UCSD-AML1 (cell line): ENCODE measurements at regions not wholly inside any gene's neighbourhood (a gene's known extent, or its start where the extent isn't known, plus 50 kb on each side); places are given as distances from the start of the nearest gene placed in this dataset.
"Not testable (repeated sequence)": the region's sequence is repeated elsewhere in the genome, so short reads cannot be mapped to it uniquely, and the experiment has no call there.

Source experiments
- DNase-seq: peaks from one replicate; lab custom pipeline; 2025; ENCODE audit not compliant: unreplicated experiment; lab: John Stamatoyannopoulos, UW

GRCh38 chr17:36695082-36695481 lies 93.7 kb downstream of the MRM1 start:
- DNase-seq, result no peak

GRCh38 chr17:36695710-36696109 lies 94.3 kb downstream of the MRM1 start:
- not testable (repeated sequence) for DNase-seq

GRCh38 chr17:36696805-36697204 lies 95.4 kb downstream of the MRM1 start:
- DNase-seq, result no peak

- DNase-seq, result no peak
Observed at GRCh38 chr17:36697903-36698530, 96.6 kb downstream of the MRM1 start.

- no peak for DNase-seq
Observed at GRCh38 chr17:36701429-36702099, 100.2 kb downstream of the MRM1 start.

- no peak for DNase-seq
Observed at GRCh38 chr17:36702636-36703035, 101.3 kb downstream of the MRM1 start.

- DNase-seq, result peak; percentile 43
Observed at GRCh38 chr17:36703860-36704266, 102.5 kb downstream of the MRM1 start.

GRCh38 chr17:36705283-36705795 lies 104.0 kb downstream of the MRM1 start:
- DNase-seq, result no peak

- peak; percentile 53 for DNase-seq
Observed at GRCh38 chr17:36705874-36706731, 104.7 kb downstream of the MRM1 start.

- DNase-seq, result no peak
Observed at GRCh38 chr17:36707904-36708303, 106.5 kb downstream of the MRM1 start.

GRCh38 chr17:36714789-36715188 lies 113.4 kb downstream of the MRM1 start:
- DNase-seq, result no peak

GRCh38 chr17:36715951-36716350 lies 114.6 kb downstream of the MRM1 start:
- no peak for DNase-seq

GRCh38 chr17:36717088-36717487 lies 115.7 kb downstream of the MRM1 start:
- no peak for DNase-seq

GRCh38 chr17:36720131-36720530 lies 118.7 kb downstream of the MRM1 start:
- no peak for DNase-seq

- no peak for DNase-seq
Observed at GRCh38 chr17:36721560-36722120, 120.3 kb downstream of the MRM1 start.

GRCh38 chr17:36722121-36722902 lies 120.9 kb downstream of the MRM1 start:
- peak; percentile 86 for DNase-seq

- no peak for DNase-seq
Observed at GRCh38 chr17:36722903-36723263, 121.5 kb downstream of the MRM1 start.

- no peak for DNase-seq
Observed at GRCh38 chr17:36723459-36724025, 122.2 kb downstream of the MRM1 start.

- no peak for DNase-seq
Observed at GRCh38 chr17:36726199-36726598, 124.8 kb downstream of the MRM1 start.

- no peak for DNase-seq
Observed at GRCh38 chr17:36727052-36727451, 125.7 kb downstream of the MRM1 start.
